ENCODE measurements at regions not wholly inside any gene's neighbourhood (a gene's known extent, or its start where the extent isn't known, plus 50 kb on each side); places are given as distances from the start of the nearest gene placed in this dataset.
"Not testable (repeated sequence)": the region's sequence is repeated elsewhere in the genome, so short reads cannot be mapped to it uniquely, and the experiment has no call there.

- H3K4me3 ChIP-seq (ENCODE audit: low read depth, low read length): no peak overlapping the region
- DNase-seq (ENCODE audit: low read depth): no peak
- TF ChIP-seq CTCF (IDR thresholded peaks at IDR 0.05; ENCODE audit: low read depth, low read length, missing control alignments): no peak
These were observed 143.8 kb downstream of the DUSP10 start for GRCh38 chr1:221598122-221598521.

GRCh38 chr1:221601166-221601565, 140.7 kb downstream of the DUSP10 start:
- DNase-seq (ENCODE audit: low read depth): no peak
- H3K4me3 ChIP-seq (ENCODE audit: low read depth, low read length): no peak overlapping the region
- TF ChIP-seq CTCF (IDR thresholded peaks at IDR 0.05; ENCODE audit: low read depth, low read length, missing control alignments): no peak

GRCh38 chr1:221602830-221603229, 139.1 kb downstream of the DUSP10 start:
- no peak for DNase-seq (ENCODE audit: low read depth)
- H3K4me3 ChIP-seq (ENCODE audit: low read depth, low read length): no peak overlapping the region
- no peak for TF ChIP-seq CTCF (IDR thresholded peaks at IDR 0.05; ENCODE audit: low read depth, low read length, missing control alignments)

- not testable (repeated sequence) for H3K4me3 ChIP-seq (ENCODE audit: low read depth, low read length); DNase-seq (ENCODE audit: low read depth)
These were observed 137.5 kb downstream of the DUSP10 start for GRCh38 chr1:221604390-221604789.

GRCh38 chr1:221604948-221605347, 136.9 kb downstream of the DUSP10 start:
- no peak for TF ChIP-seq CTCF (IDR thresholded peaks at IDR 0.05; ENCODE audit: low read depth, low read length, missing control alignments)
- DNase-seq (ENCODE audit: low read depth): no peak
- H3K4me3 ChIP-seq (ENCODE audit: low read depth, low read length): no peak overlapping the region

- no peak overlapping the region for H3K4me3 ChIP-seq (ENCODE audit: low read depth, low read length)
- no peak for DNase-seq (ENCODE audit: low read depth)
- no peak for TF ChIP-seq CTCF (IDR thresholded peaks at IDR 0.05; ENCODE audit: low read depth, low read length, missing control alignments)
These were observed 136.3 kb downstream of the DUSP10 start for GRCh38 chr1:221605569-221605968.

GRCh38 chr1:221606256-221606655, 135.6 kb downstream of the DUSP10 start:
- no peak overlapping the region for H3K4me3 ChIP-seq (ENCODE audit: low read depth, low read length)
- DNase-seq (ENCODE audit: low read depth): no peak
- TF ChIP-seq CTCF (IDR thresholded peaks at IDR 0.05; ENCODE audit: low read depth, low read length, missing control alignments): no peak
